HS-27A (cell line): ENCODE measurements at regions not wholly inside any gene's neighbourhood (a gene's known extent, or its start where the extent isn't known, plus 50 kb on each side); places are given as distances from the start of the nearest gene placed in this dataset.

ENCODE experiments used
- DNase-seq: peaks from one replicate; pipeline ENCODE4 v3.0.0-alpha.2; 2012; ENCODE audit warnings: low read depth, missing footprints

GRCh38 chr2:126774761-126775160 is 118.8 kb downstream of the GYPC start:
- no peak for DNase-seq

GRCh38 chr2:126775300-126775985 is 119.5 kb downstream of the GYPC start:
- no peak for DNase-seq

GRCh38 chr2:126776255-126776654 is 120.3 kb downstream of the GYPC start:
- no peak for DNase-seq

GRCh38 chr2:126776692-126777619 is 121.0 kb downstream of the GYPC start:
- DNase-seq, result peak; percentile 60

- no peak for DNase-seq
Measured at GRCh38 chr2:126777620-126777978, 121.1 kb upstream of the TEX51 start.

GRCh38 chr2:126778561-126779501 is 119.9 kb upstream of the TEX51 start:
- no peak for DNase-seq

GRCh38 chr2:126781206-126781605 is 117.5 kb upstream of the TEX51 start:
- no peak for DNase-seq

GRCh38 chr2:126781806-126782205 is 116.9 kb upstream of the TEX51 start:
- DNase-seq, result no peak

- no peak for DNase-seq
Measured at GRCh38 chr2:126782648-126783047, 116.0 kb upstream of the TEX51 start.

- no peak for DNase-seq
Measured at GRCh38 chr2:126783341-126783740, 115.3 kb upstream of the TEX51 start.

- DNase-seq, result no peak
Measured at GRCh38 chr2:126784045-126784444, 114.6 kb upstream of the TEX51 start.

- no peak for DNase-seq
Measured at GRCh38 chr2:126784621-126785020, 114.1 kb upstream of the TEX51 start.

GRCh38 chr2:126785236-126785635 is 113.5 kb upstream of the TEX51 start:
- no peak for DNase-seq

- DNase-seq, result no peak
Measured at GRCh38 chr2:126785862-126786261, 112.8 kb upstream of the TEX51 start.

GRCh38 chr2:126786765-126787164 is 111.9 kb upstream of the TEX51 start:
- no peak for DNase-seq

- DNase-seq, result no peak
Measured at GRCh38 chr2:126787289-126787688, 111.4 kb upstream of the TEX51 start.

GRCh38 chr2:126788113-126788512 is 110.6 kb upstream of the TEX51 start:
- DNase-seq, result no peak

- no peak for DNase-seq
Measured at GRCh38 chr2:126788652-126789051, 110.0 kb upstream of the TEX51 start.

- DNase-seq, result no peak
Measured at GRCh38 chr2:126790987-126791780, 107.5 kb upstream of the TEX51 start.

GRCh38 chr2:126792186-126792585 is 106.5 kb upstream of the TEX51 start:
- no peak for DNase-seq

- DNase-seq, result no peak
Measured at GRCh38 chr2:126792993-126793392, 105.7 kb upstream of the TEX51 start.
